Neural crest cell (in vitro differentiated cells): ENCODE measurements at regions not wholly inside any gene's neighbourhood (a gene's known extent, or its start where the extent isn't known, plus 50 kb on each side); places are given as distances from the start of the nearest gene placed in this dataset.

Experiments used
- DNase-seq: peaks from one replicate; pipeline ENCODE4 v3.0.0; 2021; ENCODE audit warnings: low read depth, mixed read lengths, low spot score
- H3K27ac Mint-ChIP-seq: one replicate; pipeline ENCODE4 v1.8.0; 2021; ENCODE audit warnings: mild to moderate bottlenecking, mixed read lengths; ENCODE audit not compliant: unreplicated experiment
- H3K27me3 Mint-ChIP-seq: 2 replicates; pipeline ENCODE4 v1.8.0; 2021; ENCODE audit warnings: low read depth, mild to moderate bottlenecking, mixed read lengths
- H3K36me3 Mint-ChIP-seq: 2 replicates; pipeline ENCODE4 v1.8.0; 2021; ENCODE audit warnings: low read depth, mild to moderate bottlenecking, mixed read lengths
- H3K4me1 Mint-ChIP-seq: 2 replicates; pipeline ENCODE4 v1.8.0; 2021; ENCODE audit warnings: mixed read lengths
- H3K4me3 Mint-ChIP-seq: one replicate; pipeline ENCODE4 v1.8.0; 2021; ENCODE audit warnings: mild to moderate bottlenecking, mixed read lengths
- H3K9me3 Mint-ChIP-seq: 2 replicates; pipeline ENCODE4 v1.8.0; 2021; ENCODE audit warnings: mixed read lengths
- TF ChIP-seq, protein P1 (sequence below): fragments of 200-600 bp; sonication (generic); conservative IDR thresholded peaks from 2 replicates; pipeline ENCODE4 v1.5.0; 2021; ENCODE audit warnings: antibody characterized with exemption, mild to moderate bottlenecking

GRCh38 chrX:6407542-6407941 is 127.4 kb downstream of the VCX3A start:
- H3K36me3 Mint-ChIP-seq, result no peaks in the 10 kb centered on the region
- no peaks in the 10 kb centered on the region for H3K27me3 Mint-ChIP-seq
- H3K4me3 Mint-ChIP-seq, result no peak overlapping the region
- DNase-seq, result no peak
- peaks cover 4% of the 10 kb centered on the region for H3K9me3 Mint-ChIP-seq
- no peak overlapping the region for H3K27ac Mint-ChIP-seq
- TF ChIP-seq, protein P1, sequence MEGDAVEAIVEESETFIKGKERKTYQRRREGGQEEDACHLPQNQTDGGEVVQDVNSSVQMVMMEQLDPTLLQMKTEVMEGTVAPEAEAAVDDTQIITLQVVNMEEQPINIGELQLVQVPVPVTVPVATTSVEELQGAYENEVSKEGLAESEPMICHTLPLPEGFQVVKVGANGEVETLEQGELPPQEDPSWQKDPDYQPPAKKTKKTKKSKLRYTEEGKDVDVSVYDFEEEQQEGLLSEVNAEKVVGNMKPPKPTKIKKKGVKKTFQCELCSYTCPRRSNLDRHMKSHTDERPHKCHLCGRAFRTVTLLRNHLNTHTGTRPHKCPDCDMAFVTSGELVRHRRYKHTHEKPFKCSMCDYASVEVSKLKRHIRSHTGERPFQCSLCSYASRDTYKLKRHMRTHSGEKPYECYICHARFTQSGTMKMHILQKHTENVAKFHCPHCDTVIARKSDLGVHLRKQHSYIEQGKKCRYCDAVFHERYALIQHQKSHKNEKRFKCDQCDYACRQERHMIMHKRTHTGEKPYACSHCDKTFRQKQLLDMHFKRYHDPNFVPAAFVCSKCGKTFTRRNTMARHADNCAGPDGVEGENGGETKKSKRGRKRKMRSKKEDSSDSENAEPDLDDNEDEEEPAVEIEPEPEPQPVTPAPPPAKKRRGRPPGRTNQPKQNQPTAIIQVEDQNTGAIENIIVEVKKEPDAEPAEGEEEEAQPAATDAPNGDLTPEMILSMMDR, result no peak
- no peaks in the 10 kb centered on the region for H3K4me1 Mint-ChIP-seq

DNA sequence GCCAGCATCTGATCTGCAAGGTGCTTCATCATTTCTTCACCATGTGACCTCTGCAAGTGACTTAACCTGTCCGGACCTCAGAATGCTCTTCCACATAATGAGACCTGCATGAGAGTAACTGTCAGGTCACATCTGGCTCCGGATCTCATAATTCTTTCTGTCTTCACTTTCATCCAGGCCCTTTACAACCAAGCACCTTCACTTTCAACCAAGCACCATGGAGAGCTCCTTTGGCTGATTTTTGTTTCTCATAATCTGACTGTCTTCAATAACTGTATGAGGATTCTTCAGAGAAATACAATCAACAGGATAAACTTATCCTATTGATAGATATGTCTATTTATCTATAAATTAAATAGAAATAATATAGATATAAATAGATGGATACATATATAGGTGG is 148.1 kb downstream of the VCX3A start:
- DNase-seq, result no peak
- TF ChIP-seq, protein P1, result no peak
- H3K4me1 Mint-ChIP-seq, result peaks cover 21% of the 10 kb centered on the region
- no peaks in the 10 kb centered on the region for H3K27me3 Mint-ChIP-seq
- peaks cover 2% of the 10 kb centered on the region for H3K9me3 Mint-ChIP-seq
- H3K36me3 Mint-ChIP-seq, result no peaks in the 10 kb centered on the region
- H3K4me3 Mint-ChIP-seq, result no peak overlapping the region
- H3K27ac Mint-ChIP-seq, result no peak overlapping the region

DNA sequence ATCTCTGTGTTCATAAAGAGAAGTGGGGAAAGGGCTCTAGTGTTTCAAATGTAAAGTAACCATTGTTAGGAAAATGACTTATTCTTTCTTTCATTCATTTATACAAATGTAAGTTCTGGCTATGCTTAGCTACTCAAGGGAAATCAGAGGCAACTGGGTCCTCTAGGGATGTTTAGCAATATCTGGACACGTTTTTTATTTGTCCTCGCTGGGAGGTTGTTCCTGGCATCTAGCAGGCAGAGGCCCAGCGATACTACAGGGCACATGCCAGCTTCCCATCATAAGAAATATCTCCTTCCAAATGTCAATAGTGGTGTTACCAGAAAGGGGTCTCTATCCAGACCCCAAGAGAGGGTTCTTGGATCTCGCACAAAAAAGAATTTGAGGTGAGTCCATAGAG is 150.0 kb downstream of the VCX3A start:
- no peak for DNase-seq
- Mint-ChIP-seq H3K27ac (no peak overlapping the region), H3K27me3 (no peaks in the 10 kb centered on the region), H3K4me1 (peaks cover 21% of the 10 kb centered on the region), H3K9me3 (peaks cover 4% of the 10 kb centered on the region), H3K36me3 (no peaks in the 10 kb centered on the region), H3K4me3 (no peak overlapping the region)
- TF ChIP-seq, protein P1, result no peak

- H3K27ac Mint-ChIP-seq, result no peak overlapping the region
- no peak for DNase-seq
- no peak overlapping the region for H3K4me3 Mint-ChIP-seq
- no peaks in the 10 kb centered on the region for H3K27me3 Mint-ChIP-seq
- TF ChIP-seq, protein P1, result no peak
- H3K9me3 Mint-ChIP-seq, result peaks cover 4% of the 10 kb centered on the region
- H3K4me1 Mint-ChIP-seq, result peaks cover 21% of the 10 kb centered on the region
- H3K36me3 Mint-ChIP-seq, result no peaks in the 10 kb centered on the region
Measured at GRCh38 chrX:6384371-6384770, 150.5 kb downstream of the VCX3A start.

DNA sequence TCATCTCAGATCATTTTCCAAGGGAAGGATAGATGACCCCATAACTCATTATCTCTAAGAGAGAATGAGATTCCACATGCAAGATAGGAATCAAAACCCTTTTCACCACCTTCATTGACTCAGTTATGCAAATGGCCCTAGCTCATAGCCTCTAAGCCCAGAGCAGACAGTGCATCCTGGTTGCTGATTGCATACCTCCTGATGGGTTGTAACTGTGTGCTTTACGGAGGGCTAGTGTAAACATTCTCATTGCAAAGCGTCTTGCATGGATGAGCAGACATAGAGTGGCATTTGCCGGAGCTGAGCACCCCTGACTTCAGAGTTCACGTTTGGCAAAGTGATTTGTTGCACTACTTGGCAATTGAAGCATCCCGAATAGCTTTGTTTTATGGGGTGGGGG is 151.0 kb downstream of the VCX3A start:
- Mint-ChIP-seq H3K9me3 (peaks cover 4% of the 10 kb centered on the region), H3K27me3 (no peaks in the 10 kb centered on the region), H3K4me1 (peaks cover 21% of the 10 kb centered on the region), H3K4me3 (no peak overlapping the region), H3K27ac (no peak overlapping the region), H3K36me3 (no peaks in the 10 kb centered on the region)
- DNase-seq, result no peak
- TF ChIP-seq, protein P1, result no peak

DNA sequence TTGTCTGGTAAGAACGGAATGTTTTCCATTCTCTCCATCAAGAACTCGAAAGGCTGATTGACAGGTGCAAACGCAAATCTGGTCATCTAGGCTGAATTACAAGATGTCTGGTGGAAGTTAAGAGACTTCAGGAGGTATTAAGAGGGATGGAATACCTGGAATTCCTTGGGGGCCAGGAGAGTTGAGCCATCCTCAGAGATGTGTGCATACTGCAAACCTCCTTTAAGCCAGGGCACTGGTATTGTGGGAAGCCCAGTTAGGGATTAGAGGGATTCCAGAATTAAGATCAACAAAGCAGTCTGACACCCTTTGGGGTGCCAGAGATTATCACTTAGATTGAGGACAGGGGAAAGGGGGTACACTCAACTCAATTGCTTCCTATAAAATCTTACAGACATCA is 151.4 kb downstream of the VCX3A start:
- Mint-ChIP-seq H3K27ac (no peak overlapping the region), H3K4me1 (peaks cover 21% of the 10 kb centered on the region), H3K4me3 (no peak overlapping the region), H3K9me3 (peaks cover 4% of the 10 kb centered on the region), H3K27me3 (no peaks in the 10 kb centered on the region), H3K36me3 (no peaks in the 10 kb centered on the region)
- no peak for DNase-seq
- TF ChIP-seq, protein P1, result no peak
